IMR-90 (cell line): ENCODE measurements at regions not wholly inside any gene's neighbourhood (a gene's known extent, or its start where the extent isn't known, plus 50 kb on each side); places are given as distances from the start of the nearest gene placed in this dataset.

Source experiments
- ATAC-seq: fragments of 200-7000 bp; cut with Tn5 transposase; 2 replicates; pipeline ENCODE4 v1.9.1; 2020; ENCODE audit warnings: low read depth, mild to moderate bottlenecking, moderate library complexity
- BruUV-seq: library from RNA; stranded (reverse); fragments of 400-500 nt; replicated peaks from 2 replicates; lab custom pipeline; 2021; lab: Mats Ljungman, UMichigan
- CTCF ChIA-PET: fragments of 300-600 bp; formaldehyde crosslinking; extraction: SDS; loops from one replicate; lab custom pipeline; 2021; ENCODE audit warnings: antibody characterized with exemption; lab: Yijun Ruan, JAX
- POLR2A ChIA-PET: fragments of 300-600 bp; sonication (Branson Sonifier 250); formaldehyde crosslinking; loops from one replicate; lab custom pipeline; 2022; ENCODE audit warnings: antibody characterized with exemption; ENCODE audit not compliant: unreplicated experiment; lab: Charles Lee
- DNase-seq: peaks from one replicate; pipeline ENCODE4 v3.0.0; 2013
- H2AFZ ChIP-seq: replicated peaks from 2 replicates; pipeline ENCODE3; 2013; ENCODE audit warnings: low read length, mild to moderate bottlenecking; ENCODE audit not compliant: poor library complexity
- H2AK5ac ChIP-seq: 2 replicates; pipeline ENCODE4 v1.6.1; 2013; ENCODE audit warnings: low read depth, low read length, inconsistent platforms
- H2AK9ac ChIP-seq: replicated peaks from 2 replicates; pipeline ENCODE3; 2013; ENCODE audit warnings: mild to moderate bottlenecking, low read depth, low read length, moderate library complexity; ENCODE audit not compliant: poor library complexity
- H2BK120ac ChIP-seq: 2 replicates; pipeline ENCODE4 v1.6.1; 2013; ENCODE audit warnings: low read depth, low read length, inconsistent platforms
- H2BK15ac ChIP-seq: 3 replicates; pipeline ENCODE4 v1.6.1; 2013; ENCODE audit warnings: low read depth, low read length, inconsistent platforms
- H2BK20ac ChIP-seq: 2 replicates; pipeline ENCODE4 v1.6.1; 2013; ENCODE audit warnings: low read depth, mild to moderate bottlenecking, inconsistent platforms, low read length, moderate library complexity
- H2BK5ac ChIP-seq: 2 replicates; pipeline ENCODE4 v1.6.1; 2013; ENCODE audit warnings: mild to moderate bottlenecking, low read depth, low read length, inconsistent platforms; ENCODE audit not compliant: poor library complexity, severe bottlenecking
- H3K14ac ChIP-seq: replicated peaks from 2 replicates; pipeline ENCODE4 v1.6.1; 2013; ENCODE audit warnings: low read depth, low read length, inconsistent platforms
- H3K18ac ChIP-seq: 2 replicates; pipeline ENCODE4 v1.6.1; 2013; ENCODE audit warnings: low read depth, low read length, control low read depth
- H3K23ac ChIP-seq: 2 replicates; pipeline ENCODE4 v1.6.1; 2013; ENCODE audit warnings: low read depth, low read length, inconsistent platforms
- H3K27ac ChIP-seq: 2 replicates; pipeline ENCODE4 v1.5.1; 2013; ENCODE audit warnings: mild to moderate bottlenecking, control low read depth, low read length; ENCODE audit not compliant: insufficient read depth
- H3K27me3 ChIP-seq: 2 replicates; pipeline ENCODE4 v1.6.1; 2013; ENCODE audit warnings: low read length; ENCODE audit not compliant: control insufficient read depth, insufficient read depth
- H3K36me3 ChIP-seq: 2 replicates; pipeline ENCODE4 v1.6.1; 2013; ENCODE audit warnings: low read length, mixed read lengths; ENCODE audit not compliant: control insufficient read depth, insufficient read depth
- H3K4ac ChIP-seq: 2 replicates; pipeline ENCODE4 v1.6.1; 2013; ENCODE audit warnings: low read depth, low read length, inconsistent platforms
- H3K4me1 ChIP-seq: 2 replicates; pipeline ENCODE4 v1.6.1; 2013; ENCODE audit warnings: low read length, mixed read lengths; ENCODE audit not compliant: control insufficient read depth, insufficient read depth
- H3K4me2 ChIP-seq: 2 replicates; pipeline ENCODE4 v1.6.1; 2013; ENCODE audit warnings: low read depth, mild to moderate bottlenecking, control low read depth, low read length, moderate library complexity
- H3K4me3 ChIP-seq: 2 replicates; pipeline ENCODE4 v1.5.1; 2013; ENCODE audit warnings: low read depth, mild to moderate bottlenecking, control low read depth, low read length, moderate library complexity; ENCODE audit not compliant: insufficient read depth
- H3K56ac ChIP-seq: 2 replicates; pipeline ENCODE4 v1.6.1; 2013; ENCODE audit warnings: low read length, inconsistent platforms; ENCODE audit not compliant: insufficient read depth; ENCODE audit errors: extremely low read depth
- H3K79me1 ChIP-seq, 2 experiments: 2 replicates each; pipeline ENCODE4 v1.6.1; 2013; ENCODE audit warnings: low read length in 2 of 2, inconsistent platforms in 1 of 2, low read depth in 1 of 2
- H3K9ac ChIP-seq: 2 replicates; pipeline ENCODE4 v1.6.1; 2013; ENCODE audit warnings: low read depth, low read length, control low read depth
- H3K9me1 ChIP-seq: 2 replicates; pipeline ENCODE4 v1.6.1; 2013; ENCODE audit warnings: low read length, inconsistent platforms; ENCODE audit not compliant: insufficient read depth
- H3K9me3 ChIP-seq: 2 replicates; pipeline ENCODE4 v1.6.1; 2013; ENCODE audit warnings: low read length; ENCODE audit not compliant: control insufficient read depth, insufficient read depth
- H4K20me1 ChIP-seq: 2 replicates; pipeline ENCODE4 v1.6.1; 2013; ENCODE audit warnings: low read length, inconsistent platforms; ENCODE audit not compliant: insufficient read depth
- H4K5ac ChIP-seq: 2 replicates; pipeline ENCODE4 v1.6.1; 2013; ENCODE audit warnings: mild to moderate bottlenecking, low read depth, low read length, control low read depth
- H4K8ac ChIP-seq, 2 experiments: 2 replicates each; pipeline ENCODE4 v1.6.1; 2013; ENCODE audit warnings: low read depth in 2 of 2, low read length in 2 of 2, control low read depth in 1 of 2, inconsistent platforms in 1 of 2
- H4K91ac ChIP-seq: 2 replicates; pipeline ENCODE4 v1.6.1; 2013; ENCODE audit warnings: low read depth, low read length, inconsistent platforms; ENCODE audit not compliant: insufficient read depth
- BHLHE40 ChIP-seq: fragments of 150-350 bp; IDR thresholded peaks from 2 replicates; pipeline ENCODE4 v1.6.1; 2016; ENCODE audit warnings: mild to moderate bottlenecking, low read depth, low read length
- CEBPB ChIP-seq: IDR thresholded peaks from 2 replicates; pipeline ENCODE4 v1.6.1; 2012; ENCODE audit warnings: low read depth, low read length, improper control_type of control experiment
- CHD1 ChIP-seq: IDR thresholded peaks from 2 replicates; pipeline ENCODE4 v1.6.1; 2012; ENCODE audit warnings: low read depth, low read length, improper control_type of control experiment
- FOS ChIP-seq: fragments of 150-350 bp; IDR thresholded peaks from 2 replicates; pipeline ENCODE4 v1.6.1; 2016; ENCODE audit warnings: low read depth, low read length
- MAFK ChIP-seq: IDR thresholded peaks from 2 replicates; pipeline ENCODE4 v1.6.1; 2012; ENCODE audit warnings: low read depth, low read length, improper control_type of control experiment
- MAZ ChIP-seq: IDR thresholded peaks from 2 replicates; pipeline ENCODE4 v1.6.1; 2012; ENCODE audit warnings: low read depth, mild to moderate bottlenecking, low read length, improper control_type of control experiment, moderate library complexity, borderline replicate concordance
- MXI1 ChIP-seq: IDR thresholded peaks from 2 replicates; pipeline ENCODE4 v1.6.1; 2012; ENCODE audit warnings: low read depth, mild to moderate bottlenecking, low read length, moderate library complexity, borderline replicate concordance
- NFE2L2 ChIP-seq: fragments of 150-350 bp; IDR thresholded peaks from 2 replicates; pipeline ENCODE4 v1.6.1; 2016; ENCODE audit warnings: low read depth, mild to moderate bottlenecking, low read length
- POLR2A ChIP-seq: IDR thresholded peaks from 2 replicates; pipeline ENCODE4 v1.6.1; 2012; ENCODE audit warnings: mild to moderate bottlenecking, low read depth, low read length
- RAD21 ChIP-seq: IDR thresholded peaks from 2 replicates; pipeline ENCODE4 v1.6.1; 2012; ENCODE audit warnings: low read length, improper control_type of control experiment
- RCOR1 ChIP-seq: IDR thresholded peaks from 2 replicates; pipeline ENCODE4 v1.6.1; 2012; ENCODE audit warnings: mild to moderate bottlenecking, low read length, improper control_type of control experiment; ENCODE audit not compliant: insufficient replicate concordance
- RFX5 ChIP-seq: IDR thresholded peaks from 2 replicates; pipeline ENCODE4 v1.8.0; 2012; ENCODE audit warnings: low read depth, mild to moderate bottlenecking, low read length, moderate library complexity
- SMC3 ChIP-seq: fragments of 150-350 bp; IDR thresholded peaks from 2 replicates; pipeline ENCODE4 v1.6.1; 2016; ENCODE audit warnings: low read depth, mild to moderate bottlenecking, antibody characterized with exemption, low read length, moderate library complexity
- WGBS, 2 experiments: methylation state at CpG; one replicate each; pipeline versions ENCODE4 v1.1.5 to v1.1.7; 2013; ENCODE audit warnings: missing lambda C conversion rate in 2 of 2; ENCODE audit not compliant: insufficient read length in 1 of 2; ENCODE audit errors: extremely low coverage in 2 of 2; 5-methylcytosine and 5-hydroxymethylcytosine counted together
- dilution Hi-C: fragments of 300-500 bp; cut with HindIII; formaldehyde crosslinking; loops from one replicate; pipeline ENCODE4 v1.14.3; 2018; ENCODE audit warnings: low sequenced_read_pairs; ENCODE audit not compliant: unreplicated experiment
- in situ Hi-C: fragments of 300-500 bp; cut with MboI; formaldehyde crosslinking; loops from 3 replicates; pipeline ENCODE4 v1.14.3; 2019; ENCODE audit warnings: low sequenced_read_pairs, inconsistent platforms, mixed read lengths
- intact Hi-C: fragments of 100-400 bp; cut with micrococcal nuclease; formaldehyde crosslinking; loops from 2 replicates; pipeline ENCODE4 v1.10.0; 2022
- TF ChIP-seq, protein P1 (sequence below): conservative IDR thresholded peaks from 2 replicates; pipeline ENCODE4 v1.5.1; 2012; ENCODE audit warnings: mild to moderate bottlenecking, low read depth, low read length, improper control_type of control experiment
- TF ChIP-seq, protein P2 (sequence below): fragments of 150-350 bp; IDR thresholded peaks from 2 replicates; pipeline ENCODE4 v1.6.1; 2016; ENCODE audit warnings: low read depth, mild to moderate bottlenecking, low read length, moderate library complexity, borderline replicate concordance
- TF ChIP-seq, protein P3 (sequence below): fragments of 150-350 bp; IDR thresholded peaks from 2 replicates; pipeline ENCODE4 v1.6.1; 2017; ENCODE audit warnings: mild to moderate bottlenecking, antibody characterized with exemption, low read length, low read depth

DNA sequence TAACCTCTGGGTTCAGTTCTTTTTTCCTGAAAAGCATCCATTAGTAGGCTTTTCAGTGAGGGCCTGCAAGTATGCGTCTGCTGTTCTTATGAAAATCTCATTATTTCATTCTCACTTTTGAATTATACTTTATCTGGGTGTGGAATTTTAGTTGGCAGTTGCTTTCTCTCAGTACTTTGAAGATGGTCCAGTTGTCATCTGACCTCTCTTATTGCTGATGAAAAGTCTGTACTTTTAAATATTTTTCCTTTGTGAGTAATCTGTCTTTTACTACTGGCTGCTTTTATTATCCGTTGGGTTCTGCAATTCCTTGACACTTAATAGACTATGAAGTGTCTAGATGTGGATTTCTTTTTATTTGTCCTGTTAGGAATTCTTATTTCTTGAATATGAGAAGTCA, 307.8 kb downstream of the CYP26B1 start:
- H4K91ac ChIP-seq, result no peak overlapping the region
- no peak overlapping the region for H3K9ac ChIP-seq
- H3K9me1 ChIP-seq, result peaks cover 5% of the 10 kb centered on the region
- no peak overlapping the region for H3K4ac ChIP-seq
- no peaks in the 10 kb centered on the region for H3K36me3 ChIP-seq
- in situ Hi-C loops, result no loop called here
- no peak overlapping the region for H2BK5ac ChIP-seq
- CTCF ChIA-PET, result no interaction called here
- no peak overlapping the region for H3K56ac ChIP-seq
- H3K4me1 ChIP-seq, result peaks cover 5% of the 10 kb centered on the region
- no peaks in the 10 kb centered on the region for H3K79me1 ChIP-seq
- no peak overlapping the region for H2BK20ac ChIP-seq
- H3K18ac ChIP-seq, result no peak overlapping the region
- H4K20me1 ChIP-seq, result no peaks in the 10 kb centered on the region
- ATAC-seq, result no peak
- dilution Hi-C loops, result no loop called here
- H3K4me2 ChIP-seq, result no peak overlapping the region
- H4K8ac ChIP-seq, result no peak overlapping the region
- H2AK5ac ChIP-seq, result no peak overlapping the region
- H3K4me3 ChIP-seq, result no peak overlapping the region
- no peaks in the 10 kb centered on the region for H3K9me3 ChIP-seq
- POLR2A ChIA-PET, result no interaction called here
- H3K27me3 ChIP-seq, result no peaks in the 10 kb centered on the region; the same call in 1 of the 2 replicates
- H2BK15ac ChIP-seq, result no peak overlapping the region
- H2BK120ac ChIP-seq, result no peak overlapping the region
- intact Hi-C loops, result no loop called here
- TF ChIP-seq, protein P1, sequence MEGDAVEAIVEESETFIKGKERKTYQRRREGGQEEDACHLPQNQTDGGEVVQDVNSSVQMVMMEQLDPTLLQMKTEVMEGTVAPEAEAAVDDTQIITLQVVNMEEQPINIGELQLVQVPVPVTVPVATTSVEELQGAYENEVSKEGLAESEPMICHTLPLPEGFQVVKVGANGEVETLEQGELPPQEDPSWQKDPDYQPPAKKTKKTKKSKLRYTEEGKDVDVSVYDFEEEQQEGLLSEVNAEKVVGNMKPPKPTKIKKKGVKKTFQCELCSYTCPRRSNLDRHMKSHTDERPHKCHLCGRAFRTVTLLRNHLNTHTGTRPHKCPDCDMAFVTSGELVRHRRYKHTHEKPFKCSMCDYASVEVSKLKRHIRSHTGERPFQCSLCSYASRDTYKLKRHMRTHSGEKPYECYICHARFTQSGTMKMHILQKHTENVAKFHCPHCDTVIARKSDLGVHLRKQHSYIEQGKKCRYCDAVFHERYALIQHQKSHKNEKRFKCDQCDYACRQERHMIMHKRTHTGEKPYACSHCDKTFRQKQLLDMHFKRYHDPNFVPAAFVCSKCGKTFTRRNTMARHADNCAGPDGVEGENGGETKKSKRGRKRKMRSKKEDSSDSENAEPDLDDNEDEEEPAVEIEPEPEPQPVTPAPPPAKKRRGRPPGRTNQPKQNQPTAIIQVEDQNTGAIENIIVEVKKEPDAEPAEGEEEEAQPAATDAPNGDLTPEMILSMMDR, result no peak
- TF ChIP-seq MAFK (no peak), BHLHE40 (no peak), RFX5 (no peak), RAD21 (no peak), MXI1 (no peak), NFE2L2 (no peak), FOS (no peak), CEBPB (no peak), POLR2A (no peak), CHD1 (no peak), RCOR1 (no peak), MAZ (no peak), SMC3 (no peak)
- TF ChIP-seq, protein P2, sequence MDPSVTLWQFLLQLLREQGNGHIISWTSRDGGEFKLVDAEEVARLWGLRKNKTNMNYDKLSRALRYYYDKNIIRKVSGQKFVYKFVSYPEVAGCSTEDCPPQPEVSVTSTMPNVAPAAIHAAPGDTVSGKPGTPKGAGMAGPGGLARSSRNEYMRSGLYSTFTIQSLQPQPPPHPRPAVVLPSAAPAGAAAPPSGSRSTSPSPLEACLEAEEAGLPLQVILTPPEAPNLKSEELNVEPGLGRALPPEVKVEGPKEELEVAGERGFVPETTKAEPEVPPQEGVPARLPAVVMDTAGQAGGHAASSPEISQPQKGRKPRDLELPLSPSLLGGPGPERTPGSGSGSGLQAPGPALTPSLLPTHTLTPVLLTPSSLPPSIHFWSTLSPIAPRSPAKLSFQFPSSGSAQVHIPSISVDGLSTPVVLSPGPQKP, result no peak
- TF ChIP-seq, protein P3, sequence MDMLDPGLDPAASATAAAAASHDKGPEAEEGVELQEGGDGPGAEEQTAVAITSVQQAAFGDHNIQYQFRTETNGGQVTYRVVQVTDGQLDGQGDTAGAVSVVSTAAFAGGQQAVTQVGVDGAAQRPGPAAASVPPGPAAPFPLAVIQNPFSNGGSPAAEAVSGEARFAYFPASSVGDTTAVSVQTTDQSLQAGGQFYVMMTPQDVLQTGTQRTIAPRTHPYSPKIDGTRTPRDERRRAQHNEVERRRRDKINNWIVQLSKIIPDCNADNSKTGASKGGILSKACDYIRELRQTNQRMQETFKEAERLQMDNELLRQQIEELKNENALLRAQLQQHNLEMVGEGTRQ, result no peak
- H2AFZ ChIP-seq, result no peak overlapping the region
- H4K5ac ChIP-seq, result no peak overlapping the region
- H3K23ac ChIP-seq, result no peak overlapping the region
- WGBS, 2 experiments, result no CpG with 5 or more reads among the region's 2 CpGs
- H2AK9ac ChIP-seq, result no peak overlapping the region
- H3K27ac ChIP-seq, result no peak overlapping the region
- no peak overlapping the region for H3K14ac ChIP-seq
- no peak for DNase-seq
- no TSS peak for BruUV-seq
